ENCODE measurements at regions not wholly inside any gene's neighbourhood (a gene's known extent, or its start where the extent isn't known, plus 50 kb on each side); places are given as distances from the start of the nearest gene placed in this dataset.

- H3K27ac ChIP-seq = no peak overlapping the region
- TF ChIP-seq CTCF (IDR thresholded peaks at IDR 0.05) = no peak
- no peak overlapping the region for H3K4me3 ChIP-seq
- DNase-seq (ENCODE audit: low spot score) = no peak
- no peaks in the 10 kb centered on the region for H3K9me3 ChIP-seq
- no peaks in the 10 kb centered on the region for H3K27me3 ChIP-seq
- no peaks in the 10 kb centered on the region for H3K4me1 ChIP-seq
- H3K36me3 ChIP-seq = no peaks in the 10 kb centered on the region
Measured at GRCh38 chr7:34392972-34393371, 265.0 kb upstream of the NPSR1 start.

GRCh38 chr7:34396437-34397064, 261.5 kb upstream of the NPSR1 start:
- Histone ChIP-seq H3K4me3 (no peak overlapping the region), H3K4me1 (no peaks in the 10 kb centered on the region), H3K27me3 (no peaks in the 10 kb centered on the region), H3K36me3 (no peaks in the 10 kb centered on the region), H3K9me3 (no peaks in the 10 kb centered on the region), H3K27ac (no peak overlapping the region)
- no peak for TF ChIP-seq CTCF (IDR thresholded peaks at IDR 0.05)
- no peak for DNase-seq (ENCODE audit: low spot score)

GRCh38 chr7:34401776-34402175, 256.2 kb upstream of the NPSR1 start:
- Histone ChIP-seq H3K4me3 (no peak overlapping the region), H3K27ac (no peak overlapping the region), H3K9me3 (no peaks in the 10 kb centered on the region), H3K4me1 (no peaks in the 10 kb centered on the region), H3K36me3 (no peaks in the 10 kb centered on the region), H3K27me3 (no peaks in the 10 kb centered on the region)
- TF ChIP-seq CTCF (IDR thresholded peaks at IDR 0.05) = no peak
- DNase-seq (ENCODE audit: low spot score) = no peak

GRCh38 chr7:34406848-34407530, 251.0 kb upstream of the NPSR1 start:
- Histone ChIP-seq H3K4me1 (no peaks in the 10 kb centered on the region), H3K27me3 (no peaks in the 10 kb centered on the region), H3K27ac (no peak overlapping the region), H3K4me3 (no peak overlapping the region), H3K9me3 (no peaks in the 10 kb centered on the region), H3K36me3 (no peaks in the 10 kb centered on the region)
- TF ChIP-seq CTCF (IDR thresholded peaks at IDR 0.05) = no peak
- no peak for DNase-seq (ENCODE audit: low spot score)

- no peak for TF ChIP-seq CTCF (IDR thresholded peaks at IDR 0.05)
- H3K36me3 ChIP-seq = no peaks in the 10 kb centered on the region
Measured at GRCh38 chr7:34407586-34407985, 250.4 kb upstream of the NPSR1 start.

GRCh38 chr7:34417781-34418180, 240.2 kb upstream of the NPSR1 start:
- Histone ChIP-seq H3K4me1 (no peaks in the 10 kb centered on the region), H3K27me3 (no peaks in the 10 kb centered on the region), H3K9me3 (no peaks in the 10 kb centered on the region), H3K27ac (no peak overlapping the region), H3K4me3 (no peak overlapping the region), H3K36me3 (no peaks in the 10 kb centered on the region)
- no peak for TF ChIP-seq CTCF (IDR thresholded peaks at IDR 0.05)
- DNase-seq (ENCODE audit: low spot score) = no peak

More at GRCh38 chr7:34407586-34407985, 250.4 kb upstream of the NPSR1 start:
- no peak overlapping the region for H3K27ac ChIP-seq
- H3K27me3 ChIP-seq = no peaks in the 10 kb centered on the region
- H3K9me3 ChIP-seq = no peaks in the 10 kb centered on the region
- H3K4me1 ChIP-seq = no peaks in the 10 kb centered on the region
- no peak overlapping the region for H3K4me3 ChIP-seq
- no peak for DNase-seq (ENCODE audit: low spot score)

All from right atrium auricular region (tissue), 2 donors.